Ovary (tissue), 3 donors: ENCODE measurements at regions not wholly inside any gene's neighbourhood (a gene's known extent, or its start where the extent isn't known, plus 50 kb on each side); places are given as distances from the start of the nearest gene placed in this dataset.

Source experiments
- CTCF ChIP-seq, 3 donors: fragments of 450-650 bp in 2 of 3; fragments of 200-600 bp in 1 of 3; IDR thresholded peaks; one replicate each; pipeline versions ENCODE4 v1.5.1 to v1.8.0; 2016 to 2022; ENCODE audit warnings: antibody characterized with exemption in 3 of 3, mild to moderate bottlenecking in 1 of 3
- EP300 ChIP-seq: sonication (generic); formaldehyde crosslinking; IDR thresholded peaks from one replicate; pipeline ENCODE4 v1.6.1; 2017; ENCODE audit warnings: antibody characterized with exemption
- donor health status: DM: no; HTN: no; CAD: no.

GRCh38 chr6:3630258-3630835, 121.2 kb downstream of the PXDC1 start:
- TF ChIP-seq CTCF (IDR thresholded peaks at IDR 0.05): no peak
- TF ChIP-seq EP300: no peak
